Fibroblast of lung (primary cell): ENCODE measurements at regions not wholly inside any gene's neighbourhood (a gene's known extent, or its start where the extent isn't known, plus 50 kb on each side); places are given as distances from the start of the nearest gene placed in this dataset.

Experiments used
- EZH2 ChIP-seq: IDR thresholded peaks from 2 replicates; pipeline ENCODE4 v1.5.1; 2012; ENCODE audit warnings: low read length, control low read depth, mild to moderate bottlenecking; ENCODE audit errors: missing control alignments
- TF ChIP-seq, protein P1 (sequence below), 2 donors: IDR thresholded peaks in 1 of 2; conservative IDR thresholded peaks in 1 of 2; 1 replicate in 1 of 2; 2 replicates in 1 of 2; pipeline ENCODE4 v1.5.1; 2011 to 2012; ENCODE audit warnings: low read length in 2 of 2, control low read depth in 1 of 2, inconsistent platforms in 1 of 2, low read depth in 1 of 2, mild to moderate bottlenecking in 1 of 2

DNA sequence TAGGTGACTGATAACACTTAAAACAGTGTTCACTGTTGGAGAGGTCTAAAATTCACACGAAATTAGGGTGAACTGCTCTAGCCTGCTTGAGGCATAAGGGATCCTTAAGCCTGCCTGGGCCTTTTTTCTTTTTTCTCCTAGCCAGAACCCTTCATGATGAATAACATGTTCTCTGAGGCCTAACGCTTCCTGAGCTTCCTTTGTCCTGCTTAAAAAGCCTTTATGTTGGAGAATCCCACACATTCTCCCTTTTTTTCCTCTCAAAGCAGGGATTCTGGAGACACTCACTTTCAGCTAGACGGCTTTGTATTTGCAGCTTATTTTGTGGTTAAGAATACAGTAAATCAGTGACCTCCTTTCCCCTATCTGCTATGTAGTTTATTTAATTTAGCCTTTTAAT lies 354.7 kb upstream of the PHF14 start:
- TF ChIP-seq, protein P1, sequence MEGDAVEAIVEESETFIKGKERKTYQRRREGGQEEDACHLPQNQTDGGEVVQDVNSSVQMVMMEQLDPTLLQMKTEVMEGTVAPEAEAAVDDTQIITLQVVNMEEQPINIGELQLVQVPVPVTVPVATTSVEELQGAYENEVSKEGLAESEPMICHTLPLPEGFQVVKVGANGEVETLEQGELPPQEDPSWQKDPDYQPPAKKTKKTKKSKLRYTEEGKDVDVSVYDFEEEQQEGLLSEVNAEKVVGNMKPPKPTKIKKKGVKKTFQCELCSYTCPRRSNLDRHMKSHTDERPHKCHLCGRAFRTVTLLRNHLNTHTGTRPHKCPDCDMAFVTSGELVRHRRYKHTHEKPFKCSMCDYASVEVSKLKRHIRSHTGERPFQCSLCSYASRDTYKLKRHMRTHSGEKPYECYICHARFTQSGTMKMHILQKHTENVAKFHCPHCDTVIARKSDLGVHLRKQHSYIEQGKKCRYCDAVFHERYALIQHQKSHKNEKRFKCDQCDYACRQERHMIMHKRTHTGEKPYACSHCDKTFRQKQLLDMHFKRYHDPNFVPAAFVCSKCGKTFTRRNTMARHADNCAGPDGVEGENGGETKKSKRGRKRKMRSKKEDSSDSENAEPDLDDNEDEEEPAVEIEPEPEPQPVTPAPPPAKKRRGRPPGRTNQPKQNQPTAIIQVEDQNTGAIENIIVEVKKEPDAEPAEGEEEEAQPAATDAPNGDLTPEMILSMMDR (conservative IDR thresholded peaks at IDR 0.05 in 1 of 2, IDR thresholded peaks at IDR 0.05 in 1 of 2; ENCODE audit: low read depth in 1 of 2, low read length in 2 of 2), result no peak
- no peak for TF ChIP-seq EZH2
